OCI-LY7 (cell line): ENCODE measurements at regions not wholly inside any gene's neighbourhood (a gene's known extent, or its start where the extent isn't known, plus 50 kb on each side); places are given as distances from the start of the nearest gene placed in this dataset.

Source experiments
- BruUV-seq: library from RNA; stranded (reverse); fragments of 400-500 nt; replicated peaks from 2 replicates; lab custom pipeline; 2021; lab: Mats Ljungman, UMichigan
- CTCF ChIA-PET: fragments of 300-600 bp; sonication (Branson Sonifier 250); formaldehyde crosslinking; loops from one replicate; lab custom pipeline; 2022; ENCODE audit warnings: antibody characterized with exemption; ENCODE audit not compliant: unreplicated experiment; lab: Charles Lee
- POLR2A ChIA-PET: fragments of 300-600 bp; sonication (Branson Sonifier 250); formaldehyde crosslinking; loops from one replicate; lab custom pipeline; 2022; ENCODE audit warnings: antibody characterized with exemption; lab: Charles Lee
- DNase-seq: peaks from one replicate; pipeline ENCODE4 v3.0.0-alpha.2; 2015; ENCODE audit warnings: low spot score
- H2AFZ ChIP-seq: fragments of 200-600 bp; sonication (generic), shearing (Covaris generic); 2 replicates; pipeline ENCODE4 v1.6.1; 2014; ENCODE audit warnings: mild to moderate bottlenecking, antibody characterized with exemption, low read length, moderate library complexity
- H3K27ac ChIP-seq: fragments of 200-600 bp; sonication (generic); 2 replicates; pipeline ENCODE4 v1.5.1; 2014; ENCODE audit warnings: mixed run types, low read depth, mild to moderate bottlenecking, moderate library complexity, low read length, inconsistent platforms; ENCODE audit not compliant: poor library complexity, severe bottlenecking
- H3K36me3 ChIP-seq: fragments of 200-600 bp; sonication (generic); 2 replicates; pipeline ENCODE4 v1.6.1; 2014; ENCODE audit warnings: mild to moderate bottlenecking, antibody characterized with exemption, low read length, moderate library complexity, mixed read lengths; ENCODE audit not compliant: insufficient read depth
- H3K4me1 ChIP-seq: fragments of 200-600 bp; sonication (generic); 2 replicates; pipeline ENCODE4 v1.5.1; 2014; ENCODE audit warnings: mild to moderate bottlenecking, low read length; ENCODE audit not compliant: insufficient read depth, poor library complexity, severe bottlenecking
- H3K4me2 ChIP-seq: fragments of 200-600 bp; sonication (generic); 2 replicates; pipeline ENCODE4 v1.6.1; 2014; ENCODE audit warnings: mild to moderate bottlenecking, low read length
- H3K4me3 ChIP-seq: fragments of 200-600 bp; sonication (generic); 2 replicates; pipeline ENCODE4 v1.5.1; 2014; ENCODE audit warnings: mild to moderate bottlenecking, low read depth, low read length; ENCODE audit not compliant: poor library complexity, severe bottlenecking
- H3K79me2 ChIP-seq: fragments of 200-600 bp; sonication (generic); 2 replicates; pipeline ENCODE4 v1.6.1; 2016; ENCODE audit warnings: low read depth, mild to moderate bottlenecking, low read length, moderate library complexity, mixed read lengths; ENCODE audit not compliant: insufficient read depth
- H3K9me2 ChIP-seq: fragments of 200-600 bp; sonication (generic); 2 replicates; pipeline ENCODE4 v1.6.1; 2016; ENCODE audit warnings: mild to moderate bottlenecking, low read length, mixed read lengths; ENCODE audit not compliant: insufficient read depth
- H3K9me3 ChIP-seq: fragments of 200-600 bp; sonication (generic); 2 replicates; pipeline ENCODE4 v1.6.1; 2014; ENCODE audit warnings: mild to moderate bottlenecking, mixed run types, low read length, mixed read lengths
- H4K20me1 ChIP-seq: fragments of 200-600 bp; sonication (generic); 2 replicates; pipeline ENCODE4 v1.6.1; 2014; ENCODE audit warnings: mild to moderate bottlenecking, antibody characterized with exemption, low read length, moderate library complexity, mixed read lengths; ENCODE audit not compliant: insufficient read depth
- CTCF ChIP-seq: fragments of 200-600 bp; sonication (generic); conservative IDR thresholded peaks from 2 replicates; pipeline ENCODE4 v1.5.1; 2014; ENCODE audit warnings: mild to moderate bottlenecking, antibody characterized with exemption, low read length, moderate library complexity, mixed read lengths
- EZH2phosphoT487 ChIP-seq: fragments of 200-600 bp; sonication (generic); IDR thresholded peaks from 2 replicates; pipeline ENCODE4 v1.6.1; 2018; ENCODE audit warnings: low read depth, borderline replicate concordance, mild to moderate bottlenecking, mixed run types, antibody characterized with exemption, low read length, moderate library complexity, mixed read lengths
- intact Hi-C: fragments of 100-400 bp; cut with micrococcal nuclease; formaldehyde crosslinking; loops from one replicate; pipeline ENCODE4 v1.10.0; 2022; ENCODE audit not compliant: unreplicated experiment

GRCh38 chr5:97547430-97547829 lies 364.4 kb upstream of the RIOK2 start:
- BruUV-seq = no TSS peak

GRCh38 chr5:97547999-97548738 lies 365.1 kb upstream of the RIOK2 start:
- Histone ChIP-seq H3K27ac (no peak overlapping the region), H4K20me1 (no peaks in the 10 kb centered on the region), H3K4me2 (no peak overlapping the region), H3K9me3 (no peaks in the 10 kb centered on the region), H3K4me3 (no peak overlapping the region), H3K79me2 (no peaks in the 10 kb centered on the region), H3K36me3 (no peaks in the 10 kb centered on the region), H3K9me2 (no peaks in the 10 kb centered on the region), H3K4me1 (no peaks in the 10 kb centered on the region), H2AFZ (no peak overlapping the region)
- no peak for DNase-seq
- ChIA-PET CTCF (no interaction called here), POLR2A (interaction anchor here (0.5 kb wide), 1 partner anchor 950 kb away, joined by 5 read pairs; no protein-coding TSS in a partner anchor)
- no TSS peak for BruUV-seq
- intact Hi-C loops = no loop called here
- no peak for TF ChIP-seq EZH2phosphoT487
- TF ChIP-seq CTCF = no peak

More at GRCh38 chr5:97547430-97547829, 364.4 kb upstream of the RIOK2 start:
- H3K9me3 ChIP-seq = no peaks in the 10 kb centered on the region
- ChIA-PET POLR2A (no interaction called here), CTCF (no interaction called here)
- intact Hi-C loops = no loop called here
- H3K79me2 ChIP-seq = no peaks in the 10 kb centered on the region
- TF ChIP-seq EZH2phosphoT487 (no peak), CTCF (no peak)
- no peak overlapping the region for H3K4me3 ChIP-seq
- no peak overlapping the region for H3K27ac ChIP-seq
- no peaks in the 10 kb centered on the region for H3K9me2 ChIP-seq
- DNase-seq = no peak
- no peaks in the 10 kb centered on the region for H3K4me1 ChIP-seq
- no peaks in the 10 kb centered on the region for H4K20me1 ChIP-seq
- no peak overlapping the region for H3K4me2 ChIP-seq
- no peak overlapping the region for H2AFZ ChIP-seq
- H3K36me3 ChIP-seq = no peaks in the 10 kb centered on the region

- BruUV-seq = no TSS peak
- H3K4me2 ChIP-seq = no peak overlapping the region
- no peak for TF ChIP-seq EZH2phosphoT487
- no peak for TF ChIP-seq CTCF
- no peaks in the 10 kb centered on the region for H3K79me2 ChIP-seq
- no peaks in the 10 kb centered on the region for H3K9me3 ChIP-seq
- intact Hi-C loops = no loop called here
- H3K27ac ChIP-seq = no peak overlapping the region
- no peaks in the 10 kb centered on the region for H4K20me1 ChIP-seq
- no peaks in the 10 kb centered on the region for H3K4me1 ChIP-seq
- CTCF ChIA-PET = no interaction called here
- H2AFZ ChIP-seq = no peak overlapping the region
- POLR2A ChIA-PET = interaction anchor here (0.5 kb wide), 1 partner anchor 950 kb away, joined by 5 read pairs; no protein-coding TSS in a partner anchor
- no peaks in the 10 kb centered on the region for H3K9me2 ChIP-seq
- no peak overlapping the region for H3K4me3 ChIP-seq
- no peak for DNase-seq
- H3K36me3 ChIP-seq = no peaks in the 10 kb centered on the region
Measured at GRCh38 chr5:97548739-97549080, 365.7 kb upstream of the RIOK2 start.
